Hepatocyte (in vitro differentiated cells): ENCODE measurements at regions not wholly inside any gene's neighbourhood (a gene's known extent, or its start where the extent isn't known, plus 50 kb on each side); places are given as distances from the start of the nearest gene placed in this dataset.

Experiments
- CTCF ChIP-seq: fragments of 200-600 bp; sonication (generic); IDR thresholded peaks from 2 replicates; pipeline ENCODE4 v1.5.1; 2016; ENCODE audit warnings: antibody characterized with exemption, mild to moderate bottlenecking; ENCODE audit not compliant: poor library complexity
- EZH2 ChIP-seq: fragments of 200-600 bp; sonication (generic); IDR thresholded peaks from 2 replicates; pipeline ENCODE4 v1.6.1; 2016; ENCODE audit warnings: antibody characterized with exemption, mild to moderate bottlenecking, borderline replicate concordance
- EZH2phosphoT487 ChIP-seq: fragments of 200-600 bp; sonication (generic); IDR thresholded peaks from one replicate; pipeline ENCODE4 v1.6.1; 2018; ENCODE audit warnings: antibody characterized with exemption, mild to moderate bottlenecking, low read depth, moderate library complexity; ENCODE audit not compliant: unreplicated experiment, severe bottlenecking

- TF ChIP-seq EZH2 (no peak), CTCF (no peak), EZH2phosphoT487 (no peak)
Observed at GRCh38 chr1:218751208-218751948, 406.2 kb downstream of the TGFB2 start.
